ENCODE measurements at regions not wholly inside any gene's neighbourhood (a gene's known extent, or its start where the extent isn't known, plus 50 kb on each side); places are given as distances from the start of the nearest gene placed in this dataset.

DNA sequence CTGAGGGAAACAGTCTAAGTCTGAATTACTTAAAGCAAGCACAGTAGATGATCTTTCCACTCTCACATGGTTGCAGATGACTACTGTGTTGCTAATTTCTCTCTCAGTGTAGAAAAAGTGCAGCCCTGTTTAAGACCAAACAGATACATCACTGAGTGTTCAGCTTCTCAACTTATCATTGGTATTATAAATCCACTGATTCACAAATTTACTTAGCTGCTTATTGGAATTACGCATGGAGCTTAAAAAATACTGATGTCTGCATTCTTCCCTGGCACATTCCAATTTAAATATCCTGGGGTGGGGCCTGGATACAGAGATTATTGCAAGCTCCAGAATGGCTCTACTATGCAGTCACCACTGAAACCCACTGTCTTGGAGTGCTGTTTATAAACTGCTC is 411.2 kb downstream of the RND3 start:
- Histone ChIP-seq H4K20me1 (ENCODE audit: insufficient read depth, low read length) (no peaks in the 10 kb centered on the region), H3K36me3 (ENCODE audit: insufficient read depth, low read length) (no peaks in the 10 kb centered on the region), H3K4me3 (ENCODE audit: low read depth, low read length, poor library complexity, severe bottlenecking) (no peak overlapping the region), H3K9ac (ENCODE audit: low read length) (no peak overlapping the region), H3K27me3 (ENCODE audit: insufficient read depth, low read length) (no peaks in the 10 kb centered on the region), H3K4me2 (ENCODE audit: low read length) (no peak overlapping the region), H3F3A (ENCODE audit: insufficient read depth, low read length) (no peaks in the 10 kb centered on the region), H3K79me2 (ENCODE audit: insufficient read depth, low read length) (no peaks in the 10 kb centered on the region), H3K4me1 (ENCODE audit: insufficient read depth, low read length, severe bottlenecking) (no peaks in the 10 kb centered on the region), H3K9me2 (ENCODE audit: low read depth, low read length) (no peaks in the 10 kb centered on the region), H3K9me3 (ENCODE audit: low read length) (no peaks in the 10 kb centered on the region), H2AFZ (ENCODE audit: low read length) (no peak overlapping the region), H3K27ac (ENCODE audit: low read depth, low read length, poor library complexity, severe bottlenecking) (no peak overlapping the region)
- TF ChIP-seq, protein P1, sequence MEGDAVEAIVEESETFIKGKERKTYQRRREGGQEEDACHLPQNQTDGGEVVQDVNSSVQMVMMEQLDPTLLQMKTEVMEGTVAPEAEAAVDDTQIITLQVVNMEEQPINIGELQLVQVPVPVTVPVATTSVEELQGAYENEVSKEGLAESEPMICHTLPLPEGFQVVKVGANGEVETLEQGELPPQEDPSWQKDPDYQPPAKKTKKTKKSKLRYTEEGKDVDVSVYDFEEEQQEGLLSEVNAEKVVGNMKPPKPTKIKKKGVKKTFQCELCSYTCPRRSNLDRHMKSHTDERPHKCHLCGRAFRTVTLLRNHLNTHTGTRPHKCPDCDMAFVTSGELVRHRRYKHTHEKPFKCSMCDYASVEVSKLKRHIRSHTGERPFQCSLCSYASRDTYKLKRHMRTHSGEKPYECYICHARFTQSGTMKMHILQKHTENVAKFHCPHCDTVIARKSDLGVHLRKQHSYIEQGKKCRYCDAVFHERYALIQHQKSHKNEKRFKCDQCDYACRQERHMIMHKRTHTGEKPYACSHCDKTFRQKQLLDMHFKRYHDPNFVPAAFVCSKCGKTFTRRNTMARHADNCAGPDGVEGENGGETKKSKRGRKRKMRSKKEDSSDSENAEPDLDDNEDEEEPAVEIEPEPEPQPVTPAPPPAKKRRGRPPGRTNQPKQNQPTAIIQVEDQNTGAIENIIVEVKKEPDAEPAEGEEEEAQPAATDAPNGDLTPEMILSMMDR (IDR thresholded peaks at IDR 0.05; ENCODE audit: low read length) = no peak
- no peak for TF ChIP-seq EZH2 (IDR thresholded peaks at IDR 0.05; ENCODE audit: borderline replicate concordance, low read length)

DNA sequence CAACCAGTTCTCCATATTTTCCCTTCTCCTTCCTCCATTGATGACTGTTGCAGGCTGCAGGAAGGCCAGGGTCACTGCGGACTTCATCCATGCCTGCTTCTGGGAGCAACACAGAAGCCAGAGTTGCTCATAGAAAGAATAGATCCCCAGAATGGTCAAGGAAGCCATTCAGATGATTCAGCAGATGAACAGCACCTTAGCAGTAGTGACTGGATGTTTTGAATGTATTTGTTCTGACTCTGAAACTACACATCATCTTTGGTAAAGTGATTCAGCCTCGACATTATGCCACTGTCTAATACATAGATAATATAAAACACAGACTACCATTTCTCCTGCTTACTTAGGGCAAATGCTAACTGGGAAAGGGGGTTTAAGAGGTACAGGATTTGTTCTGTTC is 411.6 kb downstream of the RND3 start:
- H3K79me2 ChIP-seq (ENCODE audit: insufficient read depth, low read length) = no peaks in the 10 kb centered on the region
- no peaks in the 10 kb centered on the region for H3K4me1 ChIP-seq (ENCODE audit: insufficient read depth, low read length, severe bottlenecking)
- H2AFZ ChIP-seq (ENCODE audit: low read length) = no peak overlapping the region
- H3K4me2 ChIP-seq (ENCODE audit: low read length) = no peak overlapping the region
- no peak overlapping the region for H3K4me3 ChIP-seq (ENCODE audit: low read depth, low read length, poor library complexity, severe bottlenecking)
- H3K9me2 ChIP-seq (ENCODE audit: low read depth, low read length) = no peaks in the 10 kb centered on the region
- H3K9me3 ChIP-seq (ENCODE audit: low read length) = no peaks in the 10 kb centered on the region
- no peaks in the 10 kb centered on the region for H3F3A ChIP-seq (ENCODE audit: insufficient read depth, low read length)
- no peak overlapping the region for H3K27ac ChIP-seq (ENCODE audit: low read depth, low read length, poor library complexity, severe bottlenecking)
- TF ChIP-seq EZH2 (IDR thresholded peaks at IDR 0.05; ENCODE audit: borderline replicate concordance, low read length) = no peak
- TF ChIP-seq, protein P1 (IDR thresholded peaks at IDR 0.05; ENCODE audit: low read length) = no peak
- H3K9ac ChIP-seq (ENCODE audit: low read length) = no peak overlapping the region
- H3K36me3 ChIP-seq (ENCODE audit: insufficient read depth, low read length) = no peaks in the 10 kb centered on the region
- H3K27me3 ChIP-seq (ENCODE audit: insufficient read depth, low read length) = no peaks in the 10 kb centered on the region
- no peaks in the 10 kb centered on the region for H4K20me1 ChIP-seq (ENCODE audit: insufficient read depth, low read length)

DNA sequence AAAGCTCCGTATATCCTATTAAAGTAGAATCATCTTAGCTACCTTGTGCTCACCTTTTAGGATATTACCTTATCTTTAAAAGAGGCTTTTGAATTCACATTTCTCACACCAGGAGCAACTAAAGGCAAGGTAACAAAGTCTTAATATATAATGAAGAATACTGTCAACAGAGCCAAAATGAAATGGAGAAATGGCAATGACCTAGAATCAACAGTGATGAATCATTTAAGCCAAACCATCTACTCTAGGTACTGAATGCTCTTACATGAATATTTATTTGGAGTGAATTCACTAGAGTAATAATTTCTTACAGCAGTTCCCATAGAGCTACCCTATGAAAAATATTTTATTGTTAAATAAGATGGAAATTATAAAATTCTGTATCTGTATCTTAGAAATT is 421.0 kb downstream of the RND3 start:
- Histone ChIP-seq H4K20me1 (ENCODE audit: insufficient read depth, low read length) (no peaks in the 10 kb centered on the region), H3F3A (ENCODE audit: insufficient read depth, low read length) (no peaks in the 10 kb centered on the region), H3K9ac (ENCODE audit: low read length) (no peak overlapping the region), H2AFZ (ENCODE audit: low read length) (no peak overlapping the region), H3K79me2 (ENCODE audit: insufficient read depth, low read length) (no peaks in the 10 kb centered on the region), H3K9me2 (ENCODE audit: low read depth, low read length) (no peaks in the 10 kb centered on the region), H3K4me3 (ENCODE audit: low read depth, low read length, poor library complexity, severe bottlenecking) (no peak overlapping the region), H3K9me3 (ENCODE audit: low read length) (no peaks in the 10 kb centered on the region), H3K27me3 (ENCODE audit: insufficient read depth, low read length) (no peaks in the 10 kb centered on the region), H3K4me1 (ENCODE audit: insufficient read depth, low read length, severe bottlenecking) (no peaks in the 10 kb centered on the region), H3K36me3 (ENCODE audit: insufficient read depth, low read length) (no peaks in the 10 kb centered on the region), H3K27ac (ENCODE audit: low read depth, low read length, poor library complexity, severe bottlenecking) (no peak overlapping the region), H3K4me2 (ENCODE audit: low read length) (no peak overlapping the region)
- TF ChIP-seq EZH2 (IDR thresholded peaks at IDR 0.05; ENCODE audit: borderline replicate concordance, low read length) = no peak
- TF ChIP-seq, protein P1 (IDR thresholded peaks at IDR 0.05; ENCODE audit: low read length) = no peak
